Ovary (tissue), 7 donors: ENCODE measurements at regions not wholly inside any gene's neighbourhood (a gene's known extent, or its start where the extent isn't known, plus 50 kb on each side); places are given as distances from the start of the nearest gene placed in this dataset.
A peak's percentile ranks its signal among the peaks of the same experiment; 100 is the strongest.

Source experiments
- DNase-seq, 5 donors: peaks; one replicate each; pipeline ENCODE4 v3.0.0-alpha.2; 2019 to 2020
- H3K27ac ChIP-seq, 2 donors: fragments of 200-600 bp; one replicate each; pipeline versions ENCODE4 v1.5.1 to v1.8.0; 2019 to 2022
- H3K27me3 ChIP-seq: fragments of 200-600 bp; one replicate; pipeline ENCODE4 v1.8.0; 2022
- H3K36me3 ChIP-seq: fragments of 200-600 bp; sonication (generic); one replicate; pipeline ENCODE4 v1.5.1; 2019
- H3K4me1 ChIP-seq: one replicate; pipeline ENCODE4 v1.8.1; 2013; ENCODE audit warnings: mild to moderate bottlenecking, moderate library complexity; ENCODE audit not compliant: insufficient read depth
- H3K4me3 ChIP-seq: fragments of 200-600 bp; sonication (generic); one replicate; pipeline ENCODE4 v1.5.1; 2017
- H3K9me3 ChIP-seq, 2 donors: fragments of 200-600 bp in 1 of 2; sonication (generic) in 1 of 2; one replicate each; pipeline versions ENCODE4 v1.5.1 to v1.8.1; 2013 to 2019; ENCODE audit warnings: mild to moderate bottlenecking in 1 of 2, moderate library complexity in 1 of 2
- EP300 ChIP-seq: sonication (generic); formaldehyde crosslinking; IDR thresholded peaks from one replicate; pipeline ENCODE4 v1.6.1; 2017; ENCODE audit warnings: antibody characterized with exemption
- POLR2A ChIP-seq: fragments of 450-650 bp; IDR thresholded peaks from one replicate; pipeline ENCODE4 v1.6.1; 2017; ENCODE audit warnings: antibody characterized with exemption, mild to moderate bottlenecking, moderate library complexity
- WGBS, 3 donors: extraction: QIAGEN DNeasy Blood & Tissue Kit in 1 of 3; methylation state at CpG; one replicate each; pipeline versions ENCODE4 v1.1.5 to v1.1.7; 2013 to 2017; 5-methylcytosine and 5-hydroxymethylcytosine counted together
- intact Hi-C, 4 donors: fragments of 100-400 bp; cut with DNase I; formaldehyde crosslinking; loops; one replicate each; pipeline versions ENCODE4 v1.11.0 to v1.15.1; 2022 to 2023
- TF ChIP-seq, protein P1 (sequence below), 3 donors: fragments of 450-650 bp in 2 of 3; fragments of 200-600 bp in 1 of 3; IDR thresholded peaks; one replicate each; pipeline versions ENCODE4 v1.5.1 to v1.8.0; 2016 to 2022; ENCODE audit warnings: antibody characterized with exemption in 3 of 3, mild to moderate bottlenecking in 1 of 3
- donor health status: DM: no; HTN: no; CAD: no; lungs with moderate emphysema.
- donor health status: DM: no; HTN: no; CAD: no.
- donor health status: Bipolar disorder and iron deficiency.
- donor health status: DM: no; HTN: no; CAD: no.
- donor health status: DM: yes; HTN: yes; CAD: no.

DNA sequence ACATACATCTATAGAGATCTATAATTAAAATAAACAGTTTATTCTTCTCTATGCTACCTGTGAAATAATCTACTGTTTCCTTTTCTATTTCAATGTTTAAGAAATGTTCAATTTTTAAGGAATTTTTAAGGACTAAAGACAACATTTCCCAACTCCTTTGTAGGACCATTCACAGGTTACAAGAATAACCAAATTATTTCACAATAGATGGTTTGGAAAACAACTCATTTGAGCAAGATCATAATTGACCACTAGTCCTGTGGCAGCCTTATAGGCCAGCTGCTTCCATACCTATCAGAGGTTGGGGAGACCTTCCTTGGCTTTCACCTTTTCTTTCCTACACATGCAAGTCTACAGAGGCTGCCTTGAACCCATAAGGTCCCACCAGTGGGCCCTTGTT is 193.7 kb downstream of the TTC39B start:
- Histone ChIP-seq H3K4me1 (no peaks in the 10 kb centered on the region), H3K27ac (no peak overlapping the region), H3K27me3 (no peaks in the 10 kb centered on the region), H3K9me3 (no peaks in the 10 kb centered on the region), H3K36me3 (no peaks in the 10 kb centered on the region), H3K4me3 (no peak overlapping the region)
- intact Hi-C loops, result no loop called here
- no peak for DNase-seq
- TF ChIP-seq POLR2A (no peak), EP300 (no peak)
- TF ChIP-seq, protein P1, sequence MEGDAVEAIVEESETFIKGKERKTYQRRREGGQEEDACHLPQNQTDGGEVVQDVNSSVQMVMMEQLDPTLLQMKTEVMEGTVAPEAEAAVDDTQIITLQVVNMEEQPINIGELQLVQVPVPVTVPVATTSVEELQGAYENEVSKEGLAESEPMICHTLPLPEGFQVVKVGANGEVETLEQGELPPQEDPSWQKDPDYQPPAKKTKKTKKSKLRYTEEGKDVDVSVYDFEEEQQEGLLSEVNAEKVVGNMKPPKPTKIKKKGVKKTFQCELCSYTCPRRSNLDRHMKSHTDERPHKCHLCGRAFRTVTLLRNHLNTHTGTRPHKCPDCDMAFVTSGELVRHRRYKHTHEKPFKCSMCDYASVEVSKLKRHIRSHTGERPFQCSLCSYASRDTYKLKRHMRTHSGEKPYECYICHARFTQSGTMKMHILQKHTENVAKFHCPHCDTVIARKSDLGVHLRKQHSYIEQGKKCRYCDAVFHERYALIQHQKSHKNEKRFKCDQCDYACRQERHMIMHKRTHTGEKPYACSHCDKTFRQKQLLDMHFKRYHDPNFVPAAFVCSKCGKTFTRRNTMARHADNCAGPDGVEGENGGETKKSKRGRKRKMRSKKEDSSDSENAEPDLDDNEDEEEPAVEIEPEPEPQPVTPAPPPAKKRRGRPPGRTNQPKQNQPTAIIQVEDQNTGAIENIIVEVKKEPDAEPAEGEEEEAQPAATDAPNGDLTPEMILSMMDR (IDR thresholded peaks at IDR 0.05), result no peak

DNA sequence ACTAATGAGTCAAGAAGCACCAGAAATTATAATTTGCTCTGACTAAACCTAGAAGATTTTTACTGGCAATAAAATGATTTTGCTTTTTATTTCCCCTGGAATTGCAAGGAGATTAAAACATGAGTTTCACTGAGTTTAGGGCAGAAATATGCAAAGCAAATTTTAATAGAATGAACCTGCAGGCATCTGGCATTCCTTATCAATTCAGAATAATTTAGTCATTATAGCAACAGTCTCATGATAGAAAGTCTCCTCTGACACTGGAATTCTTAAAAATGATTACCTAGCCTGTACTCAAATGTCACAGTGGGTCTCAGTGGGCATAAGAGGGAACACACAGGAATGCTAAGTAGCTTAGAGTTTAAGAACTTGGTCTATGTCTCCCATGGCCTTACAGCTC is 195.9 kb downstream of the TTC39B start:
- Histone ChIP-seq H3K27ac (no peak overlapping the region), H3K9me3 (no peaks in the 10 kb centered on the region), H3K36me3 (no peaks in the 10 kb centered on the region), H3K4me3 (no peak overlapping the region), H3K27me3 (no peaks in the 10 kb centered on the region), H3K4me1 (no peaks in the 10 kb centered on the region)
- no peak for DNase-seq
- intact Hi-C loops, result no loop called here
- TF ChIP-seq, protein P1 (IDR thresholded peaks at IDR 0.05), result no peak
- TF ChIP-seq EP300 (no peak), POLR2A (no peak)

DNA sequence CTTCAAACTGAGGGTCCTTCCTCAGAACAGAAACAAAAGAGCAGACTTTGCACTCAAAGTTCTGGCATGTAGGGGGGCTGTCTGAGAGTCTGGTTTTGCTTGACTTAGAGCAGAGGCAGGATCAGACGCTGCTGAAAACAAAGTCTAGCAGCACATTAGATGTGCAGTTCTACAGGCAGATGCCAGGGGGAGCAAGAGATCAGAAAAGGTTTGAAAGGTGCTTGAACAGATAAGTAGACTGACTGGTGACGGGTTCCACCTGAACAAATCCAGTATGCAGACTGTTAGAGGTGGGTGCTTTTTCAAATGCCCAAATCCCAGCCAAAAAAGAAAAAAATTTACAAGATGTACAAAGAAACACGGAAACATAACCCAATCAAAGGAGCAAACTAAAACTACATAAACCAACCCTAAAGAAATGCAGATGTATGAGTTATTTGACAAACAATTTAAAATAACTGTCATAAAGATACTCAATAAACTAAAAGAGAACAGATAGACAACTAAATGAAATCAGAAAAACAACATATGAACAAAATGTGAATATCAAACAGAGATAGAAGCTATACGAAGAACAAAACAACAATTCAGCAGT is 194.7 kb upstream of the FREM1 start:
- no peaks in the 10 kb centered on the region for H3K36me3 ChIP-seq
- TF ChIP-seq, protein P1 (IDR thresholded peaks at IDR 0.05), result peak in 1 of 3 donors; percentile 16
- no peak for TF ChIP-seq EP300
- intact Hi-C loops, result no loop called here

DNA sequence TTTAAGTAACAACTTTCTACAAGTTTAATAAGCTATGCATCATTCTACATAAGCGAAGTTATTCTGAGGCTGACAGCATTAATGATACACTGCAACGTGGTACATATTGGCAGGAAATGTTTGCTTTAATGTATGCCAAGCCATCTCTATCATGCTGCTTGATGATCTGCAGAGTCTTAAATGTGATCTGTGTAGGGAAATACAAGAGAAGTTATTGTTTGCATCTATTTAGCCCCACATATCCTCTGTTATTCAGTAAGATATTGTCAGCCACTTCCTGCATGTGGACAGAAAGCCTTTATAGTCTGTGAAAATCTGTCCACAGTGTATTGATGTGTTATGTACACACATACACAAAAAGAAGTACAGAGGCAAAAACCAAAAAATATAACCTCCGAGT is 193.1 kb upstream of the FREM1 start:
- Histone ChIP-seq H3K36me3 (no peaks in the 10 kb centered on the region), H3K9me3 (no peaks in the 10 kb centered on the region), H3K27ac (no peak overlapping the region), H3K4me1 (no peaks in the 10 kb centered on the region), H3K27me3 (no peaks in the 10 kb centered on the region), H3K4me3 (no peak overlapping the region)
- TF ChIP-seq POLR2A, result no peak
- TF ChIP-seq, protein P1 (IDR thresholded peaks at IDR 0.05), result no peak
- TF ChIP-seq EP300, result no peak
- no peak for DNase-seq
- intact Hi-C loops, result no loop called here
- whole genome bisulfite sequencing, 3 donors, result 60 to 70% (median 69%) methylated on average over 3 of the region's 3 CpGs

More for the DNA sequence above, 194.7 kb upstream of the FREM1 start:
- no peak overlapping the region for H3K27ac ChIP-seq
- no peaks in the 10 kb centered on the region for H3K27me3 ChIP-seq
- no peaks in the 10 kb centered on the region for H3K4me1 ChIP-seq
- peak in 1 of 5 donors; percentile 19 for DNase-seq
- 35 to 43% (median 39%) methylated on average over 4 of the region's 4 CpGs for WGBS, 3 donors
- H3K9me3 ChIP-seq, result no peaks in the 10 kb centered on the region
- no peak overlapping the region for H3K4me3 ChIP-seq
